Thymus (tissue), 11 donors: ENCODE measurements at regions not wholly inside any gene's neighbourhood (a gene's known extent, or its start where the extent isn't known, plus 50 kb on each side); places are given as distances from the start of the nearest gene placed in this dataset.

ENCODE experiments used
- DNase-seq, 9 donors: peaks; one replicate each; pipeline ENCODE4 v3.0.0-alpha.2; 2013; ENCODE audit warnings: low spot score in 9 of 9, low read depth in 6 of 9, missing footprints in 1 of 9
- H3K27ac ChIP-seq, 2 donors: one replicate each; pipeline ENCODE4 v1.5.1; 2013; ENCODE audit warnings: control low read depth in 1 of 2, low read depth in 1 of 2, low read length in 1 of 2, mild to moderate bottlenecking in 1 of 2, moderate library complexity in 1 of 2
- H3K27me3 ChIP-seq, 2 donors: one replicate each; pipeline ENCODE4 v1.5.1; 2013; ENCODE audit warnings: low read length in 1 of 2; ENCODE audit not compliant: control insufficient read depth in 2 of 2, insufficient read depth in 1 of 2
- H3K36me3 ChIP-seq, 2 donors: one replicate each; pipeline ENCODE4 v1.5.1; 2013; ENCODE audit warnings: low read length in 1 of 2, mild to moderate bottlenecking in 1 of 2, moderate library complexity in 1 of 2; ENCODE audit not compliant: control insufficient read depth in 2 of 2, insufficient read depth in 2 of 2
- H3K4me1 ChIP-seq, 2 donors: one replicate each; pipeline ENCODE4 v1.5.1; 2013; ENCODE audit warnings: low read length in 2 of 2; ENCODE audit not compliant: control insufficient read depth in 2 of 2, insufficient read depth in 2 of 2
- H3K4me3 ChIP-seq, 2 donors: one replicate each; pipeline ENCODE4 v1.5.1; 2013; ENCODE audit warnings: low read length in 2 of 2, control low read depth in 1 of 2, mild to moderate bottlenecking in 1 of 2
- H3K9me3 ChIP-seq, 2 donors: one replicate each; pipeline ENCODE4 v1.5.1; 2013; ENCODE audit warnings: low read length in 1 of 2, mild to moderate bottlenecking in 1 of 2; ENCODE audit not compliant: control insufficient read depth in 2 of 2, insufficient read depth in 1 of 2
- WGBS: extraction: QIAGEN DNeasy Blood & Tissue Kit; methylation state at CpG from one replicate; pipeline ENCODE4 v1.1.7; 2013; 5-methylcytosine and 5-hydroxymethylcytosine counted together
- donor health status: healthy.

GRCh38 chr15:93173369-93173768 lies 84.4 kb upstream of the RGMA start:
- Histone ChIP-seq H3K4me1 (no peaks in the 10 kb centered on the region), H3K27ac (no peak overlapping the region), H3K9me3 (no peaks in the 10 kb centered on the region), H3K36me3 (no peaks in the 10 kb centered on the region), H3K4me3 (no peak overlapping the region), H3K27me3 (no peaks in the 10 kb centered on the region)
- no peak for DNase-seq
- 87% methylated on average over 3 of the region's 3 CpGs for WGBS

GRCh38 chr15:93171476-93171875 lies 82.5 kb upstream of the RGMA start:
- H3K27ac ChIP-seq, result no peak overlapping the region
- H3K4me1 ChIP-seq, result peaks cover 0 to 9% of the 10 kb centered on the region in 2 donors
- 94% methylated on average over 3 of the region's 3 CpGs for WGBS
- no peak for DNase-seq
- H3K4me3 ChIP-seq, result no peak overlapping the region
- no peaks in the 10 kb centered on the region for H3K9me3 ChIP-seq
- no peaks in the 10 kb centered on the region for H3K36me3 ChIP-seq
- H3K27me3 ChIP-seq, result peaks cover 0 to 5% of the 10 kb centered on the region in 2 donors

DNA sequence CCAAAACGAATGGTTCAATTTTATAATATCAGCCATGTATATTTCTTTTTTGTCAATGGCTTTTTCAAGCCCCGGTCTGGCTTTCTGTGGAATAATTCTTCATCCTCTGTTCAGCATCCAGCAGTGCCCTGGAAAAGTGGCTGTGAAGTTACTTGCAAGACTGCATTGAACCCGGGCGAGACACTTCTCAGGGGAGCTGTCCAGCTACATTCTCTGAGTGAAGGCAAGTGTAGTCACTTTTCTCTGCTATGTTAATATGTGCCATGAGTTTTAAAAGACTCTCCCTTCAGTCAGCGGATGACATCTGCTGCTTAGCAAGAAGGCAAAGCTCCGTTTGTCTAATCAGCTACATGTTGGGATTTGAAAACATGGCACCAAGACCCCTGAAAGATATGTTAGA lies 81.3 kb upstream of the RGMA start:
- no peak overlapping the region for H3K27ac ChIP-seq
- H3K4me3 ChIP-seq, result no peak overlapping the region
- peaks cover 0 to 5% of the 10 kb centered on the region in 2 donors for H3K27me3 ChIP-seq
- DNase-seq, result no peak
- WGBS, result 87% methylated on average over 6 of the region's 6 CpGs
- H3K9me3 ChIP-seq, result no peaks in the 10 kb centered on the region
- H3K36me3 ChIP-seq, result no peaks in the 10 kb centered on the region
- peaks cover 0 to 12% of the 10 kb centered on the region in 2 donors for H3K4me1 ChIP-seq

- H3K4me3 ChIP-seq, result no peak overlapping the region
- H3K27me3 ChIP-seq, result peaks cover 0 to 5% of the 10 kb centered on the region in 2 donors
- WGBS, result 86% methylated on average over 2 of the region's 2 CpGs
- H3K27ac ChIP-seq, result no peak overlapping the region
- peaks cover 0 to 12% of the 10 kb centered on the region in 2 donors for H3K4me1 ChIP-seq
- H3K9me3 ChIP-seq, result no peaks in the 10 kb centered on the region
- no peaks in the 10 kb centered on the region for H3K36me3 ChIP-seq
- no peak for DNase-seq
Observed at GRCh38 chr15:93168910-93169309, 79.9 kb upstream of the RGMA start.

DNA sequence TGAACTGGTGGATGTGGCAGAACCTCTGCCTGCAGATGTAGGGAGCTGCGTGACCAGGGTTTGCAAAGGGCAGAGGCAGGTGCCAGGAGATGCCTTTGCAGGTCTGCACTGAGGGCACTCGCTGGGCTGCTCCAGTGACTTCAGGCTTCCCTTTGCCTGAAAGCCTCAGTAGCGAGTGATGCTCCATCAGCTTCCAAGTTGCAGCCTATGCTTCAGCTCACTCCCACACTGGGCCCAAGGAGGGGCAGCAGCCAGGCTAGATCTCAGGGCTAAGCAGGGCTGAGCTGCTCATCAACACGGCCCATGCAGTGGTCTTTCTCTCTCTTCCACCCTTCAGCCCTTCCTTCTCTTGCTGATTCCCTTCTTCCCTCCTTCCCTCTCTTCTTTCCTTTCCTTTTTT lies 78.3 kb upstream of the RGMA start:
- Histone ChIP-seq H3K27ac (no peak overlapping the region), H3K4me1 (peaks cover 0 to 12% of the 10 kb centered on the region in 2 donors), H3K4me3 (no peak overlapping the region), H3K9me3 (no peaks in the 10 kb centered on the region), H3K27me3 (peaks cover 0 to 5% of the 10 kb centered on the region in 2 donors), H3K36me3 (no peaks in the 10 kb centered on the region)
- no peak for DNase-seq
- 80% methylated on average over 4 of the region's 4 CpGs for WGBS

- no peak overlapping the region for H3K4me3 ChIP-seq
- 63% methylated on average over 8 of the region's 8 CpGs for WGBS
- no peaks in the 10 kb centered on the region for H3K9me3 ChIP-seq
- H3K36me3 ChIP-seq, result no peaks in the 10 kb centered on the region
- H3K27me3 ChIP-seq, result peaks cover 0 to 5% of the 10 kb centered on the region in 2 donors
- no peak overlapping the region for H3K27ac ChIP-seq
- DNase-seq, result peak in 5 of 9 donors; percentile 19 to 72 (median 41)
- H3K4me1 ChIP-seq, result peaks cover 0 to 12% of the 10 kb centered on the region in 2 donors
Observed at GRCh38 chr15:93166675-93167074, 77.7 kb upstream of the RGMA start.

GRCh38 chr15:93165734-93166470 lies 76.9 kb upstream of the RGMA start:
- 87% methylated on average over 10 of the region's 10 CpGs for WGBS
- Histone ChIP-seq H3K4me1 (peaks cover 0 to 12% of the 10 kb centered on the region in 2 donors), H3K27ac (no peak overlapping the region), H3K9me3 (no peaks in the 10 kb centered on the region), H3K4me3 (no peak overlapping the region), H3K27me3 (peaks cover 0 to 5% of the 10 kb centered on the region in 2 donors), H3K36me3 (no peaks in the 10 kb centered on the region)
- DNase-seq, result no peak

GRCh38 chr15:93164409-93164808 lies 75.4 kb upstream of the RGMA start:
- Histone ChIP-seq H3K4me3 (no peak overlapping the region), H3K27ac (no peak overlapping the region), H3K9me3 (no peaks in the 10 kb centered on the region), H3K27me3 (peaks cover 0 to 5% of the 10 kb centered on the region in 2 donors), H3K4me1 (peaks cover 0 to 12% of the 10 kb centered on the region in 2 donors), H3K36me3 (no peaks in the 10 kb centered on the region)
- 24% methylated on average over 5 of the region's 5 CpGs for WGBS
- DNase-seq, result peak in 1 of 9 donors; percentile 49

DNA sequence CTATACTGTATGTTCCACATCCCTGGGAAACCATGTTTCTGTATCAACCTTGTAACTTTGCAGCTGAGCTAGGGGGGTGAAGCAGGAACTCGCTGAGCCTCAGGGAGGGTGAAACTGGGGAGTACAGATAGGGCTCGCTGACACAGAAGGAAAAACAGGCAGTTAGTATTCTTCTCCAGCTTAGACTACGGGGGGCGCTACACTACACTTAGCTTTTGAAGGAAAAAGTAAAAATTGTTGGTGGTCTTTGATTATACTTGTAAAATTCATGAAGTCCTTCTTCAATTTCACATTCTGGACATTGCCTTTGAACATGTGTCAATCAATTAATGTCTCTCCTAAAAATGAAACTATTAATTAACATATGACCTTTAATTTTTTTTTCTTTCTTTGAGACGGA lies 73.5 kb upstream of the RGMA start:
- Histone ChIP-seq H3K36me3 (no peaks in the 10 kb centered on the region), H3K27me3 (peaks cover 0 to 5% of the 10 kb centered on the region in 2 donors), H3K4me3 (no peak overlapping the region), H3K27ac (no peak overlapping the region), H3K9me3 (no peaks in the 10 kb centered on the region), H3K4me1 (peaks cover 0 to 12% of the 10 kb centered on the region in 2 donors)
- DNase-seq, result no peak
- 96% methylated on average over 5 of the region's 5 CpGs for WGBS
